ENCODE measurements at regions not wholly inside any gene's neighbourhood (a gene's known extent, or its start where the extent isn't known, plus 50 kb on each side); places are given as distances from the start of the nearest gene placed in this dataset.

DNA sequence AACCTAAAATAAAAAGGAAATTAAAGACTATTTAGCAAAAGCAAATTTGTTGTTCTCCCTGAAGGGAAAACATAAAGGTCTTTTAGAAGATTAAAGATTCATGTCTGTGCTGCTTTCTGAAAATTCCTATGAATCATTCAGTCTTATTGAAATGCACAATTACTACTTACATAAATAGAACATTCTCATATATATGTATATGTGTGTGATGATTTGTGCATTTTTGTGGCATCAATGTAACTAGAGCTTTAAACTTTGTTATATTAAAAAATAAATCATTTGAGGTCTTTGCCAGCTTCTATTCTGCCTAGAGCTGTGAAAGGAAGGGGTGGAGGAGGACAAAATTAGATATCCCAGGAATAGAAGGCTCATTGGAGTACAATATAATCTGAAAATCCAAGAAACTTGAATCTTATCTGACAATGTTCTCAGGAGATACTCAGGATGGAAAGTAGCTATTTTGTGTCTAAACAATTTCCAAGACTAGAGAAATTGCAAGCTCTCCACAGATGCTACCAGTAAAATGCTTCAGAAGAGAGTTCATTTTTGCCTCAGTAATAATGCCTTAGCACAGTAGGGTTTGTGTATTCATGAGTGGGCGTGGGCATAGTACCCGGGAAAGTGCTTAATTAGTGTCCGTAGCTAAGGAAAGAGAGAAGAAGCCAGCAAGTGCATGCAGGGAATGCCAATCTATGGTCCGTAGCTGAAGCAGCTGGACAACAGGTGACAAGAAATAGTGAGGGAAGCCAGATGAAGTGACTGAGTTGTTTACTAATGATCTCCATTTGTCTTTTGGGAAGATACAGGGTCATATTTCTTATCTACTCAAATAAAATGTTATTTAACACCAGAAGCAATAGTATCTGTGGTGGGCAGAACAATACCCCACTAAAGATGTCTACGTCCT lies 395.5 kb upstream of the NBEA start:
- 59 to 100% methylated on average over 1 to 5 of the region's 5 CpGs for WGBS, 2 donors (ENCODE audit: low coverage in 1 of 2)
- no peak for TF ChIP-seq POLR2AphosphoS5 (IDR thresholded peaks at IDR 0.05)
- no peak for TF ChIP-seq POLR2A (IDR thresholded peaks at IDR 0.05)
- TF ChIP-seq, protein P1, sequence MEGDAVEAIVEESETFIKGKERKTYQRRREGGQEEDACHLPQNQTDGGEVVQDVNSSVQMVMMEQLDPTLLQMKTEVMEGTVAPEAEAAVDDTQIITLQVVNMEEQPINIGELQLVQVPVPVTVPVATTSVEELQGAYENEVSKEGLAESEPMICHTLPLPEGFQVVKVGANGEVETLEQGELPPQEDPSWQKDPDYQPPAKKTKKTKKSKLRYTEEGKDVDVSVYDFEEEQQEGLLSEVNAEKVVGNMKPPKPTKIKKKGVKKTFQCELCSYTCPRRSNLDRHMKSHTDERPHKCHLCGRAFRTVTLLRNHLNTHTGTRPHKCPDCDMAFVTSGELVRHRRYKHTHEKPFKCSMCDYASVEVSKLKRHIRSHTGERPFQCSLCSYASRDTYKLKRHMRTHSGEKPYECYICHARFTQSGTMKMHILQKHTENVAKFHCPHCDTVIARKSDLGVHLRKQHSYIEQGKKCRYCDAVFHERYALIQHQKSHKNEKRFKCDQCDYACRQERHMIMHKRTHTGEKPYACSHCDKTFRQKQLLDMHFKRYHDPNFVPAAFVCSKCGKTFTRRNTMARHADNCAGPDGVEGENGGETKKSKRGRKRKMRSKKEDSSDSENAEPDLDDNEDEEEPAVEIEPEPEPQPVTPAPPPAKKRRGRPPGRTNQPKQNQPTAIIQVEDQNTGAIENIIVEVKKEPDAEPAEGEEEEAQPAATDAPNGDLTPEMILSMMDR (IDR thresholded peaks at IDR 0.05): no peak
- no peak for TF ChIP-seq EP300 (IDR thresholded peaks at IDR 0.05)
- H3K36me3 ChIP-seq: no peaks in the 10 kb centered on the region
- no peak overlapping the region for H3K27ac ChIP-seq
- no peak overlapping the region for H3K4me3 ChIP-seq
- H3K9me3 ChIP-seq: no peaks in the 10 kb centered on the region
- H3K27me3 ChIP-seq: no peaks in the 10 kb centered on the region
- no peaks in the 10 kb centered on the region for H3K4me1 ChIP-seq
- ATAC-seq: no peak

DNA sequence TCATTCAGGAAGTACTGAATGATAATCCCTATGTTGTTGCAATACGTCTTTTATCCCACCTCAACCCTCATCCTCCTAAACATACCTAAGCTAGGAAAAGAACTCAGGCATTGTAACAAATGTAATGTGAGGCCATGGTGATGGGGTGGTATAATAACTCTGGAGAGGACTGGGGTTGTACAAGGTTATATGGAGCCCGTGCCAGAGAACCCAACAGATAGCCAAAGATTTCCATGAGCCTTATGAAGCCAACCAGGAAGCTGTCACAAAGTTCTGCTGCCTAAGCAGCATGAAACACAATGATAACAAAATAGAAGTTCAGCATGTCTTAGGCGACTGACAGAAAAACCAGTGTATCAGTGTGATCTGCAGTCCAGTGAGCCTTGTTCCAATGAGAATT lies 394.1 kb upstream of the NBEA start:
- no peaks in the 10 kb centered on the region for H3K9me3 ChIP-seq
- H3K27me3 ChIP-seq: no peaks in the 10 kb centered on the region
- WGBS, 2 donors (ENCODE audit: low coverage in 1 of 2): 93 to 100% methylated on average over 3 of the region's 3 CpGs
- TF ChIP-seq, protein P1 (IDR thresholded peaks at IDR 0.05): no peak
- TF ChIP-seq POLR2AphosphoS5 (IDR thresholded peaks at IDR 0.05) (no peak), EP300 (IDR thresholded peaks at IDR 0.05) (no peak), POLR2A (IDR thresholded peaks at IDR 0.05) (no peak)
- no peak overlapping the region for H3K4me3 ChIP-seq
- ATAC-seq: no peak
- no peak overlapping the region for H3K27ac ChIP-seq
- H3K36me3 ChIP-seq: no peaks in the 10 kb centered on the region
- H3K4me1 ChIP-seq: no peaks in the 10 kb centered on the region

DNA sequence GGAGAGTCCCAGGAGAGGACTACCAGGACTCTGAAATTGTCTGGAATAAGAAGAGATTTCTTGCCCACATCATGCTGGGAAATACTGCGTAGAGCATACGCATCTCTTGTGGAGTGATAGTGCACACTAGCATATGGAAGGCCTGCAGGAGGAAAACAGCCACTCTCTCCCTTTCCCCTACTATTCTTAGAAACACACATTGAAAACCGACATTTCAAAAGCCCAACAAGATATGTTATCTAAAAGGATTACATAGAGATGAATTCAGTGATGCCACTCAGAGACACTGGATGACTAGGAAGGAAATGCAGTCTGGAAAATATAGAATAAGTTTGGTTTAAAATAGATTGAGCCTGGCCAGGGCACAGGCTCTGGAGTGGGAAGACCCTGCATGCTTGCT lies 388.7 kb upstream of the NBEA start:
- H3K36me3 ChIP-seq: no peaks in the 10 kb centered on the region
- H3K27me3 ChIP-seq: no peaks in the 10 kb centered on the region
- TF ChIP-seq POLR2AphosphoS5 (IDR thresholded peaks at IDR 0.05) (no peak), POLR2A (IDR thresholded peaks at IDR 0.05) (no peak), EP300 (IDR thresholded peaks at IDR 0.05) (no peak)
- TF ChIP-seq, protein P1 (IDR thresholded peaks at IDR 0.05): no peak
- no peak for ATAC-seq
- 86% methylated on average over 3 of the region's 3 CpGs for WGBS, 2 donors (ENCODE audit: low coverage in 1 of 2)
- no peaks in the 10 kb centered on the region for H3K4me1 ChIP-seq
- no peak overlapping the region for H3K4me3 ChIP-seq
- H3K27ac ChIP-seq: no peak overlapping the region
- no peaks in the 10 kb centered on the region for H3K9me3 ChIP-seq

DNA sequence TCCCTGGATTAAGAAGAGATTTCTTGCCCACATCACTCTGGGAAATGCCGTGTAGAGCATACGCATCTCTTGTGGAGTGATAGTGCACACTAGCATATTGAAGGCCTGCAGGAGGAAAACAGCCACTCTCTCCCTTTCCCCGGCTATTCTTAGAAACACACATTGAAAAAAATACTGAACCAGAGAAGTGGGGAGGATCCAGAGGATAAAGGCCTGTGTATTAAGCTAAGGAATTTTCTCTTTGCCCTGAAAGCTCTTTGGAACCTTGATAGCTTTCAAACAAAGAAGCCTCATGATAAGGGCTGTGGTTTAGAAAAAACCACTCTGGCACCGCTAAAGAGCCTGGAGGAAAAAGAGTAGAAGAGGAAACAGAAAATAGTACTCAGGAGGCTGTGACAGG lies 386.1 kb upstream of the NBEA start:
- no peaks in the 10 kb centered on the region for H3K27me3 ChIP-seq
- ATAC-seq: no peak

More for the DNA sequence above, 386.1 kb upstream of the NBEA start:
- H3K4me3 ChIP-seq: no peak overlapping the region
- H3K27ac ChIP-seq: no peak overlapping the region
- H3K36me3 ChIP-seq: no peaks in the 10 kb centered on the region
- no peaks in the 10 kb centered on the region for H3K4me1 ChIP-seq
- WGBS, 2 donors (ENCODE audit: low coverage in 1 of 2): 64 to 69% methylated on average over 3 to 4 of the region's 4 CpGs
- no peaks in the 10 kb centered on the region for H3K9me3 ChIP-seq
- no peak for TF ChIP-seq EP300 (IDR thresholded peaks at IDR 0.05)
- no peak for TF ChIP-seq POLR2A (IDR thresholded peaks at IDR 0.05)
- TF ChIP-seq POLR2AphosphoS5 (IDR thresholded peaks at IDR 0.05): no peak
- TF ChIP-seq, protein P1 (IDR thresholded peaks at IDR 0.05): no peak

Data from gastroesophageal sphincter (tissue), 4 donors.